COLO668 (cell line): ENCODE measurements at regions not wholly inside any gene's neighbourhood (a gene's known extent, or its start where the extent isn't known, plus 50 kb on each side); places are given as distances from the start of the nearest gene placed in this dataset.
"Not testable (repeated sequence)": the region's sequence is repeated elsewhere in the genome, so short reads cannot be mapped to it uniquely, and the experiment has no call there.

Experiments
- DNase-seq: peaks from one replicate; lab custom pipeline; 2025; ENCODE audit not compliant: unreplicated experiment; lab: John Stamatoyannopoulos, UW

DNA sequence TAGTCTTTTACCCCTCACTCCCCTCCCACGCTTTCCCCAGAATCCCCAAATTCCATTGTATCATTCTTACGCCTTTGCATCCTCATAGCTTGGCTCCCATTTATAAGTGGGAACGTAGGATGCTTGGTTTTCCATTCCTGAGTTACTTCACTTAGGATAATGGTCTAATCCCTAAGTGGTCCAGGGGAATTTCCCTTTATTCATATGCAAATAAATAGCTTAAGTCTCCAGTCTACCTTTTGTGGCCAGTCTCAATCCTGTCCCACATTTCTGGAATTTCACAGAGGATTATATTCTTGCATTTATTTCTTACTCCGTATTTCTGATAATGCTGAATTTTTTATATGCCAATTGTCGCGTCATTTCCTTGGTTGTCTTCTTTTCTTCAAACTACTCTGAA is 245.6 kb upstream of the DAB2 start:
- no peak for DNase-seq

DNA sequence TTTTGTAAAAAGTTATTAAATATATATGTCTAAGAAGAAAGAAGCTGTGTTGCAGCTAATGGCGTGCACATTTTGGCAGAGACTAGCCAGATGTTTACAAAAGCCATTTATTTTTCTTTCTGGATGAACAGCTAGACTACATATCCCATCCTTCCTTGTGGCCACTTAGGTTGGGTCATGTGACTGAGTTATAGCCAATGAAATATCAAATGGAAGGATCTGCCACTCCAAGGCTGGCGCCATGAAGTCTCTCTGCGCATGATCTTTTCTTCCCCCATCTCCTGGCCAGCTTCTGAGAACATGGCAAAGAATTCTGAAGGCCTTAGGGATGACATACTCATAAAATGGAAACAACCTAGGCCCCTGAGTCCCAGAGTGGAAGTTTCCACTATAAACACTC is 244.2 kb upstream of the DAB2 start:
- no peak for DNase-seq

DNA sequence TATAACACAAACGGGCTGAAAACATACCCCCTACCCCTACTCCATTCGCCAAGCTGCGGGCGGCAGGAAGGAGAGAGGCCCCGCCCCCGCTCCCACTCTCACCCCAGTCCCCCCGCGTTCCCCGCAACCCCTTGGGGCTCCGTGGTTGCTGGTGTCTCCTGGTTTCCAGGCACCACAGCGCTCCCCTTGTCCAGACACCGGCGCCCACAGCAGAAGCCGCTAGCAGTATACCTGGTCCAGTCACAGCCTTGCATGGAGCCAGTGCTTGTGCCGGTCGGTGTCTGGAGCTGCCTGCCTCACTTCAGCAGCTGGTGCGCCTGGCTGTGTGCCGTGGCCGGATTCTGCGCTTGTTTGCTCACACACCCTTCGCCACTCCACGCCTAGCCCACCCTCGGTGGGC is 240.5 kb upstream of the DAB2 start:
- DNase-seq: no peak

DNA sequence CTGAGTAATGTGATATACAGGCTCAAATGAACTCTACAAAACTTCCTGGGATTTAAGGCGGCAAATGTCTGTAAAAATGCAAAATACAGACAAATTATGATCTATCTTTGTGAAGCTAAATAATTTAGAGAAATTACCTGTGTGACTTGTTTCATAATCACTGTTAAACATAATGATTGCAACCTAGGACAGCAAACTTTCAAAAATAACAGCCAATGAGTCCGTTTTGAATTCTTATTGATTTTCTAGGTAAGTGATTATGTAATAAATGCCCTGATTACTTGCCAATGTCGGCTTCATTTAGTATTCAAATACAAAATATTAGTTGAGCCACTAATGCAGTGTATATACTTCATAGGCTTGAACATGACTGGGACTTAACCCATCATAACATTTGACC is 238.2 kb upstream of the DAB2 start:
- no peak for DNase-seq

DNA sequence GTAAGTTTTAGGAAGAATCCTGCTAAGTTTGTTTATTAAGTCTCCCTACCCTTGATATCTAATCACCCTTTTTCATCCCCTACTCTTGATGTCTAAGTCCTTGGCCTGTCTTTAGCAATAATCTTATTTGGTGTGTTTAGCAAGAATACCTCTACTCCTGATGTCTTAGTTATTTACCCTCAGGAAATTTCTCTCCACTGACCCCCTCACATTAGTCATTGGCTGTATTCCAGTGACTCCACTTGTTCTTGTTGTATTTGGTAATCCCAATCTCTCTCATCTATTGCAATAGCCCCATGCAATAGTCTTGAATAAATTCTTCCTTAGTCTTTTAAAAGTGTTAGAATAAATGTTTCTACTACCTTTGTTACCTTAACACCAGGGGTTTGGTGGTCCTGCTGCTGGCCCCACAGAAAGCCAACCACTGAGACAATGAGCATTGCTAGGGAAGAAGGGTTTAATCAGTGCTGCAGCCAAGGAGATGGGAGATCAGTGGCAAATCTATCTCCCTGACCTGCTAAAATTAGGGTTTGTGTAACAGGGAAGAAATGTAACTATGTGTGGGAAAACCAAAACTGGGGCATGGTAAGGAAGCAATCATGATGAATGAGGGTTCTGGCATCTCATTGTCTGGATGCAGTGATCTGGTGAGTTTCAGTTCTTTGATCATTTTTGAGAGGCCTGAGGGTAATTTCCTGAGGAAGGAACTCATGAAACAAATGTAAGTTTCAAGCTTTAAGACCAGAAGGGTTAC is 236.4 kb upstream of the DAB2 start:
- DNase-seq: no peak

DNA sequence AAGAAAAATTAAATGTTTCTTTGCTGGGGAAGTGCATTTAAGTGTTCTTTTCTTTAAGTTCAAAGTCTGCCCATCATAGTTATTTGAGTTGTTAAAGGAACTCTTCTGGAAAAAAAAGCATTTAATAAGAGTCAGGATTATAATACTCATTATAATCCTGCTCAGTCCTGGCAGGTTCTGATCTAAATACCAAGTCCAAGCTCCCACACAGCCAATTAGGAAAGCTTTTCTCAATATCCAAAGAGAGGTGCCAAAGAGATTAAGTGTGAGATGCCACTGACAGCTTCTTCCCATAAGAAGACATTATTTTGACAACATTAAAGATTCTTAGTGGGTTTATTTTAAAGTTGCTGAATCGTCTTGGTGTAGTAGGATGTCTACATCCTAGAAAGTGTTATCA is 235.2 kb upstream of the DAB2 start:
- DNase-seq: no peak

DNA sequence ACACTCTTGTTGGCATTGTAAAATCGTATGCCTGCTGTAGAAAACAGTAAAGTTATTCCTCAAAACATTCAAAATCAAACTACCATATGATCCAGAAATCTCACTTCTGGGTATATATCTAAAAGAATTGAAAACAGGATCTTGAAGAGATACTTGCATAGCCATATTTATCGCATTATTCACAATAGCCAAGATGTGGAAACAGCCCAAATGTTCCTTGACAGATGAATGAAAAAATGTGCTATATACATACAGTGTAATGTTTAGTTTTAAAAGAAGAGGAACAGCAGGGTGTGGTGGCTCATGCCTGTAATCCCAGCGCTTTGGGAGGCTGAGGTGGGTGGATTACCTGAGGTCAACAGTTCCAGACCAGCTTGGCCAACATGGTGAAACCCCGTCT is 234.1 kb upstream of the DAB2 start:
- no peak for DNase-seq

DNA sequence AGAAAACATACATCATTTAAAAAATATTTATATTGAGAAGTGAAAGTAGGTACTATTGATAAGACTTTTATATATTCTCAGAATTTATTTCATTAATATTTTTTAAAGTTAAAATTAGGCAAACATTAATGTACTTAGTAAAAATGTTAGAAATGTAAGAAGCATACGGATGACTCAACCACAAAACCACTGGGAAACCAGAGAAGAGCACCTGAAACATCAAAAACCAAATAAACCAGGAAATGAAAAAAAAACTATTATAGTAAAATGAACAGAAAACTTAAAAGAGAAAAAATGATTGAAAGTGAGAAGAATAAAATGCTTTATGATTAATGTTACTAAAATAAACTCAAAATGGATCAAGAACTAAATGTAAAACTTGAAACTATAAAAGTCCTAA is 233.2 kb upstream of the DAB2 start:
- no peak for DNase-seq

DNA sequence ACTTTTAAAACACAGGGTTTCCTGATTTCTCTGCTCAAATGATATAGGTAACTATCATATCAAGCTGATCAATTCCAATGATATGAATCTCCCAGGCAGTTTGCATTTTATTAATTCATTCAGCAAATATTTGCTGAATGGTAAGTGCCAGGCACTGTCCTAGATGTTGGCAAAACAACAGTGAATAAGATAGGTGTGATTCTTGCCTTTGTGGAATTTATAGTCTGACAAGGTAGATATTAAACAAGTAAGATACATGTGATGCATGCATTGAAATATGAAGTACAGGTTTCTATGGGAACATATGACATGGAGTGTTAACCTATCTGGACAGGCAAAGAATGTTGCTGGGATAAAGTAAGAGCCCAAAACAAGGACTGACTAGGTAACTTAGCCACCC is 231.8 kb upstream of the DAB2 start:
- no peak for DNase-seq

DNA sequence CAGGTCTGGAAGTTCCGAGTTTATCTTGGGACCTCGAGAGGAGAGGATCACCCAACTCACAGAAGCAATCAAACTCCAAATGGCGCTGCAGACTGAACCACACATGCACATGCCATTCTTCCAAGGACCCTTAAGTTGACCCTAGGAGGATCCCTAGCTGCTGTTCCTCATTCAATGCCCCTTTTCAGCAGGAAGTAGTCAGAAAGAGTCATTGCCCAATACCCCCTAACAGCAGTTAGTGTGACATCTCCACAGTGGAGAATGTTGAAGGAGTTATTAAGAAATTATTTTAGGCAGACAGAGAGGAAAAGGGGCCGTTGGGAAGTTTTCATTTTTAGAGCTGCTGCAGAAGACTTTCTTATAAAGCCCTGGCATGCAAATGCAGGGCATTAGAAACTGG is 229.9 kb upstream of the DAB2 start:
- DNase-seq: no peak

DNA sequence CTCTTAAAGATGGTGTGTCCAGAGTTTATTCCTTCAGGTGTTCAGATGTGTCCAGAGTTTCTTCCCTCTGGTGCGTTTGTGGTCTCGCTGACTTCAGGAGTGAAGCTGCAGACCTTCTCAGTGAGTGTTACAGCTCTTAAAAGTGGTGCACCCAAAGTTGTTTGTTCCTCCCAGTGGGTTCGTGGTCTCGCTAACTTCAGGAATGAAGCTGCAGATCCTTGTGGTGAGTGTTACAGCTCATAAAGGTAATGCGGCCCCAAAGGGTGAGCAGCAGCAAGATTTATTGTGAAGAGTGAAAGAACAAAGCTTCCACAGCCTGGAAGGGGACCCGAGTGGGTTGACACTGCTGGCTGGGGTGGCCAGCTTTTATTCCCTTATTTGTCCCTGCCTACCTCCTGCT is 227.7 kb upstream of the DAB2 start:
- not testable (repeated sequence) for DNase-seq

DNA sequence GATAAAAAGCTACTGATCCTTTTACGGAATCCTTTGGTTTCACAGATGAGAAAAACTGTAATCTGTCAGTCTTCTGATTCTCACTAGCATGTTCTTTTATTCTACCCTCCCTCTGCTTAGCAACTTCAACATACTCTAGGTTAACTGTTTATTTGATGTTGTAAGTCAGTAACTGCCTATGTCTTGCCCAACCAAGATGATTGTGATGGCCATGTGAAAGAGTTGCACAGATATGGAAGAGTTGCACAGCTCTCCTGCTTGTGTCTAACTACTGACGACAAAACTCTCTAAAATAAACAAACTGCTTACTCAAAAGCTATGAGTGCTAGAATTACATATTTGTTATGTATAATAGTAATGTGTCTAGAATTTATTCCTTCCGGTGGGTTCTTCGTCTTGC is 227.3 kb upstream of the DAB2 start:
- no peak for DNase-seq

DNA sequence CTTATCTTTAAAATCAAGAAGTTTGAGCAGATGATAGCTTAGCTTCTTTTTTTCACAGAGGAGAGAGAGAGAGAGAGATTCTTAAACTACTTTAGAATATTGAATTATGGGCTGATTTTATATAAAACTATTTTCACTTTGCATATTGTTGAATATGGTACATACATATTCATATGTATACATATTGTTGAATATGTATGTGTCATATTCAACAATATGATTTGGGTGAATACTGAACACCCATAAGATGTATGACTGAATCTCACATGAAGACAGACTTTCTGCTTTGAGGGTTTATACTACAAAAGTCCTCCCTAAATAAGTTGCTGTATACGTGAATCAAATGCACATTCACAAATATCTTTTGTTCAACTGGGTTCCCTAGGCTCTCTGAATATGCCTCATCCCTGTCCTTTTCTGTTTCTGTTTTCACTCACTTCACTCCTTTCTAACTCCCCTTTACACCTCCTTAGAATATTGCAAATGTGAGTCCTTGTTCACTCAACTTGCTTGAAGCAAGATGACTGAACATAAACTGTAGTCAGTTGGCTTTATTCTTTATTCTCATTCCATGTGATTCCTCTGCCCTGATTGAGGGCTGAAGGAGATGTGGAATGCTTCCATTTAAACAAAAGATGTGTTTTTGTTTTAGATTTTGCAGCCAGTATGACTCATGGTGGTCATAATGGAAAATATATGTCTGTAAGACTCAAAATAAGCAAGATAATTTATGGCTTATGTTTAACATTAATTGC is 225.4 kb upstream of the DAB2 start:
- no peak for DNase-seq

DNA sequence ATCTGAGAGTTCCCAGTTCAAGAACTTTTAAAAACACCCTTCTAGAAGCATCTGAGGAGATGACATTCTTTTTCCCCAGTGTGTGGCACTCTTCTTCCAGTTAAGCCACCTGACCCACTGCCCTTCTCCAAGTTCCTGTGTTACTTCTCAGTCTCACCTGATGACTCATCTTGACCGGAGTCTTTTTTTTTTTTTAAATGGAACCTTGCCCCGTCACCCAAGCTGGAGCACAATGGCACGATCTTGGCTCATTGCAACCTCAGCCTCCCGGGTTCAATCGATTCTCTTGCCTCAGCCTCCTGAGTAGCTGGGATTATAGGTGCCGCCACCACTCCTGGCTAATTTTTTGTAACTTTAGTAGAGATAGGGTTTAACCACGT is 224.1 kb upstream of the DAB2 start:
- DNase-seq: no peak

DNA sequence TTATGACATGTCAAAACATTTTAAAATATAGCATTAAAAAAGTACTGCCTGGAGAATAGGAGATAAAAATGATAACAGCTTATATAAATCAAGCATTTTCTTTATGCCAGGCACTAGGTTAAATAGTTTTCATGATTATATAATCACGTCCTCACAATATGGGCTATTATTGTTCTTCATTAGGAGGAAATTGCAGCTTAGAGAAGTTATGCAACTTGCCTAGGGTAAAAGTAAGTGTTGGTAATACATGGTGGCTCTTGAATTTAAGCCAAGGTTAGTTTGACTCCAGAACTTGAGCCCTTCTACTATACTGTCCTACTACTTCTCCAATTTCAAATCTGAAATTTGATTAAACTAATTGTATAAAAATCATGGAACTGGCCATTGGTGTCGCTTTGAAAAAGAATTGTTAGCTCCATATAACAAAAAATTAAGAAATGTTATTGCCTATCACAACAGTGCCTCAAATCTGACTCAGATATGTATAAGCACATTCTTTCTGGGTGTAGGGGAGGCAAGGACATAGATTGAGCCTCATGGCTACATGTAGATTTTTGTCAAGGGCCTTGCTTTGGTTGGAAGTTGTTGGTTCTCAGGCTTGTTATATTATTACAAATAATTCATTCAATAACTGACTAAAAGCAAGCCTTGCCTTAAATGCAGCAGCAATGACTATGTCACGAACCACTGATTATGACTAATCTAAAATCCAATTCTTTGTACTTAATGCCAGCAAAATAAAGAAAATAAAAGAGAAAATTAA is 223.5 kb upstream of the DAB2 start:
- no peak for DNase-seq

DNA sequence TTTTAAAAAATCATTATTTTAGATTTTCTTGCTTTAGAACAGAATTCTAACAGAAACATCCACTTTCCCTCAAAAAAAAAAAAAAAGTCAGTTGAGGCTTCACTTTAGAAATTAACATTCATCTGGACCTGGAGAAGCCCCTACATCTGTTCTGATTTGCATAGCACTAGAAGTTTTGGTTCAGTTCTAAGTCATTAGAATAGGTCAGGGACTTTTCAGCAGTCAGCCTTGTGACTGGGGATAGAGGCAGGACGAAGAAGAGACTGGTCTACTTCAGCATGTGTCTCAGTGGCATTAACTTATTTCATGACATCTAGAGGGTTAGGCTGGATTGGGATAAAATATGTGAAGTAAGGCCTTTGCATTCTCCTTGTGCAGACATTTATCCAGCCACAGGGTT is 215.8 kb upstream of the DAB2 start:
- no peak for DNase-seq

DNA sequence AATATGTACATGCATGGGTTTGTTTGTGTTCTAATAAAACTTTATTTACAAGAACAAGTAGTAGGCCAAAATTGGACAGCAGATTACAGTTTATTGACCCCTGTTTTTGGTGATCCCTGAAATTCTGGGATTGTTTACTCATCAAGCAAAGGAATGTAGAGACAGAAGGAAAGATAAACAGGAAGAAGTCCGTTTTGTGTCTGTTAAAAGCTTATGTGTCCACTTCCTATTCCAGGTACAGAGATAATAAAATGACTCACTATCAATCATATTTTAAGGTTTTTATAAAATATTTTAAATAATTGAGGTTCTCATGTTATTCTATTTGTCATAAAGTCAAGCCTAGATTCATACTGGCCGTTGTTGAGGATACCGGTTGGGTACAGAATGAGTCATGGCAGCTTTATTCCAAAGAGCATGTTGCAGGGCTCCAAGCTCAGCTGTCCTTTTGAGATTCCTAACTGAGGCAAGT is 214.9 kb upstream of the DAB2 start:
- DNase-seq: no peak

DNA sequence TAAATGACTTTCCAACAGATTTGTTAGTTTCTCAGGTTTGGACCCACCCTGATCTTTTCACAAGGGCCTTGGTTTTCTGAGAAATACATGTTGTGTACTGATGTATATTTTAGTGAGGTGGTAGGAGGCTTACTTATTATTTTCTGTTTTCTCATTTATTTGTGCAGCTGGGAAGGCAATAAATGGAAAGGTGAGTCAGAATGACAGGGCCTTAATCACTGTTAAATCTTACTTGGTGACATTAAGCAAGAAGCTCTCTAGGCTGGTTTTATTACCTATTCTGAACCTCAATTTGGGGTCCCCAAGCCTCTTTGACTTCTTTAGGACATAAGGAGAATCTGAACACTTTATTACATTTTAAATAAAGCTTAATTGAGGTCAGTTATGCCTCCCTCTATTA is 214.0 kb upstream of the DAB2 start:
- DNase-seq: no peak

DNA sequence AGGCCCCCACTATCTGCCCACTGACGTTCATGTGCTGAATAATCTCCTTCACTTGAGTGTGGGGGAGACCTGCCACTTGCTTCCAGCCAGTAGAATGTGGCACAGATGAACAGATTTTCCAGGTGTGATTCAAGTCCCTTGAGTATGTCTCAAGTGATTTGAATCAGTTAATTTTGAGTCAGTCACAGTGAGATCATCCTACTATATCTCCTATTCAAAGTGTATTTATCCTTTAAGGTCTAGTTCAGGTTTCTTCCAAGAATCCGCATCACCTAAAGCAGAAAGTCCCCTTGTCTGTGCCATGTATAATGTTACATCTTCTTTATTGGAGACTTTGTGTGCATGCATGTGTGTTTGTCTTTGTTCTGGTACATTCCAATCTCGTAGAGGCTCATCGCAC is 208.3 kb upstream of the DAB2 start:
- DNase-seq: no peak

DNA sequence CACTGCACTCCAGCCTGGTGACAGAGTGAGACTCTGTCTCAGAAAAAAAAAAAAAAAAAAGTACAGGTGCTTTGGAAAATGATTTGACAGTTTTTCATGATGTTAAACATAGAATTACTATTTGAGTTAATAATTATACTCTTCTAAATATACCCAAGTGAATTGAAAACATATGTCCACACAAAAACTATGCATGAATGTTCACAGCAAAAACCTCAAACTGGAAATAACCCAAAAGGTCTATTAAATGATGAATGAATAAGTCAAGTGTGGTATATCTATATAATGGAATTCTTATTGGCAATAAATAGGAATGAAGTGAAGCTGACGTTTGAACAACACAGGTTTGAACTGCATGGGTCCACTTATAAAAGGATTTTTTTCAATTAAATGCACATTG is 207.2 kb upstream of the DAB2 start:
- no peak for DNase-seq

DNA sequence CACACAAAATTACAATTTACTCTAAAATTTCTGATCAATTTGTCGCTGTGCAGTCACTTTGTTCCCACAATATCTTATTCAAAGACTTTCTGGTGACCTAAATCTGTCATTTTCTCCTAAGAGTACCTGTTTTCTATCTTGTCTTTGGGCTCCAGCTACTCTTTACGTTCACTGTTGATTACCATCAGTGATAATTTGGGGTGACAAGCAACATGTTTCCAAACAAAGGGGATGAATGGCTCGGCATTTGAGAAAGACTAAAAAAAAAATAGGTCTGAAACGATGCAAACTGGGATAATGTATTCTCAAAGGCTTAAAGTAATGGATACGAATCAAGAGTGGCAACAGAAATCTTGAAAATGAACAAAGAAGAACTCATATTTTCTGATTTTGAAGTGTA is 205.2 kb upstream of the DAB2 start:
- no peak for DNase-seq

DNA sequence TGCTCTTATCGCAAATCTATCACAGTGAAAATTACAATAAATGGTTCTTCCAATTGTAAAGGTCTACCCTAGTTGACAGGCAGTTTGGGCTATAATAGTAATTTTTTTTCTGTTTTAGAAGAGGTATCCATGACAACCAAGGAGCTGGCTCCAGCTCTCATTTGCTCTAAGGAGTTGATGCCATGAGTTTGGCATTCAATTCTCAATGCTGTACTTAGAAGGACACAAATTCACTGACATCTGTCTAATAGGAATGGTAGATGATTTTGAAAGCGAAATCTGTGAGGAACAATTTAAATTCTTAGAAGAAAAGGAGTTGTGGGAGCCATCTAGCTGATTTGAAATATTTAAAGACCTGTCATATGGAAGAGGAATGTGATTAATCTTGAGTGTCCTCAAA is 203.6 kb upstream of the DAB2 start:
- DNase-seq: no peak
